Endometrium (tissue), 2 donors: ENCODE measurements at regions not wholly inside any gene's neighbourhood (a gene's known extent, or its start where the extent isn't known, plus 50 kb on each side); places are given as distances from the start of the nearest gene placed in this dataset.
"Not testable (repeated sequence)": the region's sequence is repeated elsewhere in the genome, so short reads cannot be mapped to it uniquely, and the experiment has no call there.

Experiments
- FAIRE-seq: peaks from 2 replicates; lab custom pipeline; 2012; peaks lifted over from hg19 to GRCh38; lab: Jason Lieb, UNC
- donor health status: control.
- donor health status: control.

- FAIRE-seq: no peak
These were observed 403.2 kb downstream of the SAMD5 start for GRCh38 chr6:147911686-147912085.

- FAIRE-seq: no peak
These were observed 414.3 kb downstream of the SAMD5 start for GRCh38 chr6:147922799-147923198.

DNA sequence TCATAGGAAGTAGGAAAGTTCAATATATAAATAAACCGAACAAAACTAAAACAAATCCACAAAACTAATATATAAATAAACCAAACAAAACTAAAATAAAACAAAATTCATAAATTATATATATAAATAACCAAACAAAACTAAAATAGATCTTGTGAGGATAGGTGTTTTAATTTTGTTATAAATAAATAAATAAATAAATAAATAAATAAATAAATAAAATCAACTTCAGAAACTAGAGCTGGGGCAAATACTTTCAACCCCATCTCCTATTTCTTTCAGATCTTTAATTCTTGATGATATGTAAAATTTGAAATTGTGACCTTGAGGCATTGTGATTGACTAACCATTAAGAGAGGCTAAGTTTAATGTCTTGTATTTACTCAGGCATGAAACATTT is 416.1 kb downstream of the SAMD5 start:
- peak; percentile 84 for FAIRE-seq

DNA sequence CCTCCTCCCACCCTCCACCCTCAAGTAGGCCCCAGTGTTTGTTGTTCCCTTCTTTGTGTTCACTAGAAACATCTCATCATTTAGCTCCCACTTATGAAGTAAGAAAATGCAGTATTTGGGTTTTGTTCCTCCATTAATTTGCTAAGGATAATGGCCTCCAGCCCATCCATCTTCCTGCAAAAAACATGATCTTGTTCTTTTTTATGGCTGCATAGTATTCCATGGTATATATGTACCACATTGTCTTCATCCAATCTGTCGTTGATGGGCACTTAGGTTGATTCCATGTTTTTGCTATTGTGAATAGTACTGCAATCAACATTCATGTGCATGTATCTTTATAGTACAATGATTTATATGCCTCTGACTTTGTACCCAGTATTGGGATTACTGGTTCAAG is 416.8 kb upstream of the SASH1 start:
- FAIRE-seq: no peak

GRCh38 chr6:147930745-147931144 is 411.9 kb upstream of the SASH1 start:
- FAIRE-seq: no peak

DNA sequence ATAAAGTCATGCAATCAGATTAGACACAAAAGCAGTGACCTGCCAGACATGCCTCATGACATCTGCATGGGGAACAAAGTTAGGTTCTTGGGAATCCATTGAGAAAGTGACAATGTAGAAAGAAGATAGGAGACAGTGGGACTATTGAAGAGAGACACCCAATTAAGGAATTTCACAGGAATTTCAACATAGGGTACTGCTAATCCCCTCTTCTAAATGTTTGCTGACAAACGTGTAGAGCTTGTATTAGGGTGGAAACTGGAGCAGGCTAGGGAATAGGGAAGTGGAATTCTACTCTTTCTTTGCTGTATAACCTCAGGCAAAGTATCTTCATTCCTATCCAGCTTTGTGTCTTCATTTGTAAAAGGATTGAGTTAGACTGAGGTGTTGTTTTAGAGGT is 409.4 kb upstream of the SASH1 start:
- FAIRE-seq: no peak

GRCh38 chr6:147935656-147936055 is 407.0 kb upstream of the SASH1 start:
- FAIRE-seq: no peak

GRCh38 chr6:147936703-147937470 is 405.8 kb upstream of the SASH1 start:
- FAIRE-seq: no peak

DNA sequence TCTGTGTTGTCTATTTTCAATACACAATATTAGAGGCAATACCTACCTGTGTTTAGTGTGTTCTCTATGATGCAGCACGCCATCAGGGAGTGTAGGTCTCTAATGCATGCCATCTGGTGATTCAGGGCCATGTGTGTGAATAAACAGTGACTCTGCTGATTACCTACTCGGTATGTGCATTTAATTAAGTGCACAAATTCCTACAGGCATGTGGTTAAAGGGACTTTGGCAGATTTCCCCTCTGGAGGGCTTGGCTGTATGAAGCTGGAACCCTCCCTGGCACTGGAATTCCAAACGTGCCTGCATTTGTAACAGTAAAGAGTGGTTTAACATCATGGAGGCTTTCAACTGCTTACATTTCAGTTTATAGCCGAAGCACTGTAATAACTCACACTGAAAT is 401.5 kb upstream of the SASH1 start:
- no peak for FAIRE-seq

DNA sequence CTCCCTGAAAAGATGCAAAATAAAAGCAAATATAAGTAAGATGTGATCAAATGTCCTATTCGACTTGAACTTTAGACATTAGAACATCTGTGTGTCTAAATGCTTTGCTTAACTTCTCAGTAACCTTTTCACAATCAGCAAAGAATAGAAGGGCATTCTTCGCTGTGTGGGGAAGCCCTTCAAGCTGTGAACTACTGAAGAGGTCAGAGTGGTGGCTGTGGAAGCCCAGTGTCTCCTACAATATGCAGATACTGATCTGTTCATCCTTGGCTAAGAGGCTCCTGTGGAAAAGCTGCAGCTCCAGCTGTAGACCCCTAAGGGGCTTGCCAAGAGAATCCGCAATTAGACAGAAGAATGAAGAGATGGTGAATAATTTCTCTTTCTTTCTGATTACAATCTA is 400.3 kb upstream of the SASH1 start:
- FAIRE-seq: no peak

- no peak for FAIRE-seq
These were observed 398.5 kb upstream of the SASH1 start for GRCh38 chr6:147944122-147944521.

- FAIRE-seq: peak; percentile 94
These were observed 395.1 kb upstream of the SASH1 start for GRCh38 chr6:147947521-147947920.

DNA sequence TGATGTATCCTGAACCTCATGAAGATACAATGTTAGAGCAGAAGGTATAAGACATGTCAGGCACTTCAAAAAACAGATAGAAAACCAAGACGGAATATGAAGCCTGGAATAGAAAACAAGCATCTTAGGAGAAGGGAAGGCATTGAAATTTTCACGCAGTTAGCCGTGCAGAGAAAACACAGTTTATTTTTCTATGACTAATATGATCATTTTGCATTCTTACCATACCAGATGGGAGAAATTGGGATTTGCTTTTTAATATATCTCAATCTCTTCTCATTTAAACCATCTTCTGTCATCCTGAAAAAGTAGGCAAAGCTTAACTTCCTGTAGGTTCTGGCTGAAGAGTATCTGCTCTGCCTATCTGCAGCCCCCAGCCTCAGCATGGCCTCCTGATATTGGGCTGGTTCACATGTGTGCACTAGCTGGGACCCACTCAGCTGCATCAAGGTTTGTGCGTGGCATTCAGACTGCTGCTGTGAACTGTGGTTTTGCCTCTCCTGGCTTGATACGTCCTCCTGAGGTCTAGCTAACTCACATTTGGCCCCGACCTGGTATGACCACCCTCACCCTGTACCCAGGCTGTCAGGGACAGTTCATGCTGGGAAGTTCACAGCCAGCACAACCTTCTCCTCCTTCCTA is 392.5 kb upstream of the SASH1 start:
- FAIRE-seq: no peak

GRCh38 chr6:147950623-147950987 is 392.0 kb upstream of the SASH1 start:
- FAIRE-seq: peak; percentile 43

- FAIRE-seq: no peak
These were observed 390.9 kb upstream of the SASH1 start for GRCh38 chr6:147951726-147952125.

DNA sequence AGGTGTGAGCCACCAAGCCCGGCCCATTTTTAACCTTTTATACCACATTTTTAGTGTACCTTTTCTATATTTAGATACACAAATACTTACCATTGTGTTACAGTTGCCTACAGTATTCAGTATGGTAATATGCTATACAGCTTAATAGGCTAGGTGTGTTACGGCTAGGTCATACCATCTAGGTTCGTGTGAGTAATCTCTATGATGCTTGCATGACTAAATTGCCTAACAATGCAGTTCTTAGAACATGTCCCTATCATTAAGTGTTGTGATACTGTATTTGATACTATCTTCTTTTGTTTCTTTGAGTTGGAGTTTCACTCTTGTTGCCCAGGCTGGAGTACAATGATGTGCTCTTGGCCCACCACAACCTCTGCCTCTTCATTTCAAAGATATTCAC is 387.7 kb upstream of the SASH1 start:
- FAIRE-seq: no peak

DNA sequence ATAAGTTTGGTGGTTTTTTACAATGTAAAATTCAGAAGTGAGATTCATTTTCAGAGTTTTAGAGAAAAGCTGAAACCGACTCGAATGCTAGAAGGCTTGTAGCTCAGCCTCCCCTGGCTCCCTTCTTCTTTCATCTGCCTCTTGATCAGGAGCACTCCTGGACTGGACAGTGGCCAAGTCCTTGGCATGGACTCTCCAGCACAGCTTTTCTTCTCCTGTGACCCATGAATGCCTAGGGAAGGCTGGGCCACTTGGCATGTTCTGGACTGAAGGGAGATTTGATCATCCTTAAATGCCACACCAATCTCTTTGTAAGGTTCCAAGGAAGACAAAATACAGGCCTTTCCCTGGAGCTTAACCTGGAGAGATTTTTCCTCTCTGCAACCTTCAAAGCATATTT is 384.0 kb upstream of the SASH1 start:
- FAIRE-seq: no peak

DNA sequence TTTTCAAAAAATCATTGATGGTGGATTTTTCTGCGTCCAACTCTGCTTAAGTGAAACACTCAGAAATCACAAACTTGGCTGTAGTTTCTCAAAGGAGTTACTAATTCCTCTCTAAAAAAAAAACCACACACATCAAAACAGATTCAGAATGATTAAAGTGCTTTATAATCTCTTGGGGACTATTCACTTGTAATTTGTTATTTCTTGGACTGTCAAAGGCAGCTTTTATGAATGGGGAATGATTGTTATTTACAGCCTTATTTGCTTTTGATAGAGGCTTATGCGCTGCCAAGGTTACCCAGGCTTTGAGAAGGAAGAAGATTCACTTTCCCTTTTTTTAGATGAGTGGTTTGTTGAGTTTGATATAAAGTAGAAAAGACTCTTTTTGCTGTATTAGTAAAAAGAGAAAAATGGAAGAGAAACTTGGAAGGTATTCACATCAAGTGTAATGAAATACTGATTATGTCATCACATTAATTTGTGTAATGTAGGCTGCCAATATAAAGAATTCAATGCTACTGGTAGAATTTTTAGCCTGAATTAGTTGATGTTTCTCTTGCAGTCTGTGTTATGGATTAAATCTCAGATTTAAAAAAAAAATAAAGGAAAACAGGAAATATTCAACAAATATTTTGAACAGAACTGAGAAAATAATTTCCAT is 381.0 kb upstream of the SASH1 start:
- peak; percentile 53 for FAIRE-seq

DNA sequence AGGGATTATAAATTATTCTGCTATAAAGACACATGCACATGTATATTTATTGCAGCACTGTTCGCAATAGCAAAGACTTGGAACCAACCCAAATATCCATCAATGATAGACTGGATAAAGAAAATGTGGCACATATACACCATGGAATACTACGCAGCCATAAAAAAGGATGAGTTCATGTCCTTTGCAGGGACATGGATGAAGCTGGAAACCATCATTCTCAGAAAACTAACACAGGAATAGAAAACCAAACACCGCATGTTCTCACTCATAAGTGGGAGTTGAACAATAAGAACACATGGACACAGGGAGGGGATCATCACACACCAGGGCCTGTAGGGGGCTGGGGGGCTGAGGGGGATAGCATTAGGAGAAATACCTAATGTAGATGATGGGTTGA is 377.2 kb upstream of the SASH1 start:
- FAIRE-seq: not testable (repeated sequence)

DNA sequence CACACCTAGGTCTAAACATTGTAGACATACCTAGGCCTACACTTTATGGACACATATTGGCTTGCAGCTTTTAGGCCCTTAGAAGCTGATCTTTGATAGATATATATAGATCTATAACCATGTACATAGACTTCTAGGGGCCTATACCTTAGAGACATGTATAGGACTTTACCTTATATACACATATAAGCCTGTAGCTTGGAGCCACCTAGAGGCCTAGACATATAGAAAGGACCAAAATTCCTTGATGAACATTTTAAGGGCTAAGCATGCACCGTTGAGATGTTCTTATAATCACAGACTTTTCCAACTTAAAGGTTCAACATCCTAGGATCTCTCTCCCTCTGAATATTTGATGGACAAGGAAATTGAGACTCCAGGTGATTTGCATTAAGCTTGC is 371.7 kb upstream of the SASH1 start:
- no peak for FAIRE-seq

DNA sequence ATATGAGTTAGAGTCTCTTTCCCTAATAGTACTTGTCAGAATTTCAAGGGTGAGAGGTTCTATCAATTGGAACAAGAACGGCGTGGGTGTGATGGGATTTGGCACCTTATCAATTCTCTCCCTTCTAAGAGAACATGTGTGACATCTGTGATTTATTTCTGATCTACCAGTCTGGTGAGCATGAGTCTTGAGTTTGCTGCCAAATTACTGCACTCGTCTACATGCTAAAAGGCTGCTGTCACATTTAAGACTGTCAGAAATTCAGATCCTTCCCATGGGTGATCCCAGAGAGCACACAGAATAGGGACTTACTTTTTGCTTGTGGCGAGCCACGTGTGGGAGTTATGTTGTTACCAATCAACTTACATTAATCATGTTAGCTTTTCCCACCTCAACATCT is 370.2 kb upstream of the SASH1 start:
- no peak for FAIRE-seq

- no peak for FAIRE-seq
These were observed 368.8 kb upstream of the SASH1 start for GRCh38 chr6:147973806-147974205.

- no peak for FAIRE-seq
These were observed 368.3 kb upstream of the SASH1 start for GRCh38 chr6:147974376-147974775.
